ENCODE measurements at regions not wholly inside any gene's neighbourhood (a gene's known extent, or its start where the extent isn't known, plus 50 kb on each side); places are given as distances from the start of the nearest gene placed in this dataset.

GRCh38 chr3:80259736-80260135, 491.9 kb upstream of the ROBO1 start:
- Mint-ChIP-seq H3K4me3 (no peak overlapping the region), H3K9me3 (no peaks in the 10 kb centered on the region), H3K27ac (no peak overlapping the region), H3K4me1 (ENCODE audit: unreplicated experiment) (no peaks in the 10 kb centered on the region), H3K27me3 (peaks cover 5% of the 10 kb centered on the region), H3K36me3 (no peaks in the 10 kb centered on the region)
- DNase-seq (ENCODE audit: extremely low spot score, unreplicated experiment), result no peak
- no peak for TF ChIP-seq CTCF (conservative IDR thresholded peaks at IDR 0.05)

- Mint-ChIP-seq H3K9me3 (peaks cover 17% of the 10 kb centered on the region), H3K4me1 (ENCODE audit: unreplicated experiment) (no peaks in the 10 kb centered on the region), H3K27ac (no peak overlapping the region), H3K36me3 (no peaks in the 10 kb centered on the region), H3K4me3 (no peak overlapping the region), H3K27me3 (no peaks in the 10 kb centered on the region)
- TF ChIP-seq CTCF (conservative IDR thresholded peaks at IDR 0.05), result no peak
- DNase-seq (ENCODE audit: extremely low spot score, unreplicated experiment), result no peak
Measured at GRCh38 chr3:80252113-80252512, 484.3 kb upstream of the ROBO1 start.

GRCh38 chr3:80247766-80248165, 480.0 kb upstream of the ROBO1 start:
- Mint-ChIP-seq H3K9me3 (peaks cover 17% of the 10 kb centered on the region), H3K27me3 (no peaks in the 10 kb centered on the region), H3K4me1 (ENCODE audit: unreplicated experiment) (no peaks in the 10 kb centered on the region), H3K4me3 (no peak overlapping the region), H3K36me3 (no peaks in the 10 kb centered on the region), H3K27ac (no peak overlapping the region)
- no peak for DNase-seq (ENCODE audit: extremely low spot score, unreplicated experiment)
- no peak for TF ChIP-seq CTCF (conservative IDR thresholded peaks at IDR 0.05)

GRCh38 chr3:80244390-80244789, 476.6 kb upstream of the ROBO1 start:
- no peak for DNase-seq (ENCODE audit: extremely low spot score, unreplicated experiment)
- Mint-ChIP-seq H3K36me3 (no peaks in the 10 kb centered on the region), H3K9me3 (peaks cover 15% of the 10 kb centered on the region), H3K4me3 (no peak overlapping the region), H3K27me3 (peaks cover 5% of the 10 kb centered on the region), H3K4me1 (ENCODE audit: unreplicated experiment) (no peaks in the 10 kb centered on the region), H3K27ac (no peak overlapping the region)
- TF ChIP-seq CTCF (conservative IDR thresholded peaks at IDR 0.05), result no peak

GRCh38 chr3:80241791-80242190, 474.0 kb upstream of the ROBO1 start:
- peaks cover 4% of the 10 kb centered on the region for H3K4me1 Mint-ChIP-seq (ENCODE audit: unreplicated experiment)
- H3K27me3 Mint-ChIP-seq, result peaks cover 5% of the 10 kb centered on the region
- no peaks in the 10 kb centered on the region for H3K9me3 Mint-ChIP-seq
- no peak for DNase-seq (ENCODE audit: extremely low spot score, unreplicated experiment)
- no peak for TF ChIP-seq CTCF (conservative IDR thresholded peaks at IDR 0.05)
- H3K36me3 Mint-ChIP-seq, result no peaks in the 10 kb centered on the region
- no peak overlapping the region for H3K4me3 Mint-ChIP-seq
- no peak overlapping the region for H3K27ac Mint-ChIP-seq

- peaks cover 8% of the 10 kb centered on the region for H3K27me3 Mint-ChIP-seq
- no peaks in the 10 kb centered on the region for H3K36me3 Mint-ChIP-seq
- H3K4me3 Mint-ChIP-seq, result no peak overlapping the region
- TF ChIP-seq CTCF (conservative IDR thresholded peaks at IDR 0.05), result no peak
- no peak overlapping the region for H3K27ac Mint-ChIP-seq
- DNase-seq (ENCODE audit: extremely low spot score, unreplicated experiment), result no peak
- peaks cover 4% of the 10 kb centered on the region for H3K4me1 Mint-ChIP-seq (ENCODE audit: unreplicated experiment)
- no peaks in the 10 kb centered on the region for H3K9me3 Mint-ChIP-seq
Measured at GRCh38 chr3:80239301-80239700, 471.5 kb upstream of the ROBO1 start.
